GM12891 (cell line): ENCODE measurements at regions not wholly inside any gene's neighbourhood (a gene's known extent, or its start where the extent isn't known, plus 50 kb on each side); places are given as distances from the start of the nearest gene placed in this dataset.

Experiments used
- DNase-seq: peaks from one replicate; pipeline ENCODE4 v3.0.0; 2011; ENCODE audit warnings: low spot score; ENCODE audit not compliant: insufficient read length
- FAIRE-seq: peaks from 2 replicates; lab custom pipeline; 2011; peaks lifted over from hg19 to GRCh38; lab: Jason Lieb, UNC
- PAX5 ChIP-seq: IDR thresholded peaks from 2 replicates; pipeline ENCODE4 v1.6.1; 2011; ENCODE audit warnings: low read length, moderate library complexity, mild to moderate bottlenecking; ENCODE audit not compliant: insufficient read depth, severe bottlenecking
- POLR2A ChIP-seq: IDR thresholded peaks from 2 replicates; pipeline ENCODE4 v1.6.1; 2011; ENCODE audit warnings: low read depth, low read length, control low read depth
- POLR2AphosphoS5 ChIP-seq: IDR thresholded peaks from 2 replicates; pipeline ENCODE4 v1.6.1; 2011; ENCODE audit warnings: low read depth, low read length, control low read depth
- POU2F2 ChIP-seq: IDR thresholded peaks from 2 replicates; pipeline ENCODE4 v1.6.1; 2011; ENCODE audit warnings: low read depth, mild to moderate bottlenecking, control low read depth, low read length, moderate library complexity
- SPI1 ChIP-seq: IDR thresholded peaks from 2 replicates; pipeline ENCODE4 v1.6.1; 2011; ENCODE audit warnings: low read depth, low read length, control low read depth
- TAF1 ChIP-seq: IDR thresholded peaks from 2 replicates; pipeline ENCODE4 v1.6.1; 2011; ENCODE audit warnings: low read depth, low read length, control low read depth

- no peak for DNase-seq
- TF ChIP-seq POLR2A, result no peak
- TF ChIP-seq SPI1, result no peak
- TF ChIP-seq TAF1, result no peak
- no peak for TF ChIP-seq POU2F2
- no peak for FAIRE-seq
Observed at GRCh38 chr5:103785569-103785968, 223.0 kb upstream of the NUDT12 start.

- TF ChIP-seq POLR2AphosphoS5 (no peak), PAX5 (no peak), TAF1 (no peak), POLR2A (no peak), SPI1 (no peak), POU2F2 (no peak)
- no peak for FAIRE-seq
Observed at GRCh38 chr5:103783669-103784068, 221.1 kb upstream of the NUDT12 start.

GRCh38 chr5:103780794-103781193, 218.2 kb upstream of the NUDT12 start:
- FAIRE-seq (no peak), DNase-seq (no peak)
- TF ChIP-seq POLR2AphosphoS5 (no peak), SPI1 (no peak), PAX5 (no peak), TAF1 (no peak), POU2F2 (no peak), POLR2A (no peak)

More at GRCh38 chr5:103783669-103784068, 221.1 kb upstream of the NUDT12 start:
- DNase-seq, result no peak

- no peak for DNase-seq
- TF ChIP-seq POLR2A, result no peak
- no peak for TF ChIP-seq TAF1
- no peak for TF ChIP-seq PAX5
- TF ChIP-seq POU2F2, result no peak
- no peak for TF ChIP-seq POLR2AphosphoS5
- no peak for TF ChIP-seq SPI1
- no peak for FAIRE-seq
Observed at GRCh38 chr5:103774721-103775120, 212.1 kb upstream of the NUDT12 start.

- DNase-seq, result no peak
- no peak for FAIRE-seq
- TF ChIP-seq TAF1, result no peak
- no peak for TF ChIP-seq POLR2AphosphoS5
- TF ChIP-seq POLR2A, result no peak
- TF ChIP-seq POU2F2, result no peak
- no peak for TF ChIP-seq PAX5
- no peak for TF ChIP-seq SPI1
Observed at GRCh38 chr5:103772248-103772647, 209.7 kb upstream of the NUDT12 start.

- no peak for TF ChIP-seq POLR2A
- no peak for TF ChIP-seq PAX5
- no peak for TF ChIP-seq TAF1
- TF ChIP-seq SPI1, result no peak
- no peak for TF ChIP-seq POU2F2
- TF ChIP-seq POLR2AphosphoS5, result no peak
- no peak for FAIRE-seq
- DNase-seq, result no peak
Observed at GRCh38 chr5:103764403-103764802, 201.8 kb upstream of the NUDT12 start.

- no peak for DNase-seq
- no peak for FAIRE-seq
- TF ChIP-seq POLR2A (no peak), POU2F2 (no peak), PAX5 (no peak), TAF1 (no peak), POLR2AphosphoS5 (no peak), SPI1 (no peak)
Observed at GRCh38 chr5:103758996-103759395, 196.4 kb upstream of the NUDT12 start.

- FAIRE-seq, result no peak
- no peak for TF ChIP-seq TAF1
- DNase-seq, result no peak
Observed at GRCh38 chr5:103755974-103756373, 193.4 kb upstream of the NUDT12 start.

GRCh38 chr5:103745353-103746065, 182.9 kb upstream of the NUDT12 start:
- no peak for FAIRE-seq
- no peak for DNase-seq
- no peak for TF ChIP-seq POU2F2
- TF ChIP-seq POLR2A, result no peak
- no peak for TF ChIP-seq POLR2AphosphoS5
- no peak for TF ChIP-seq TAF1
- no peak for TF ChIP-seq SPI1
- no peak for TF ChIP-seq PAX5

- DNase-seq (no peak), FAIRE-seq (no peak)
- no peak for TF ChIP-seq POLR2AphosphoS5
- no peak for TF ChIP-seq TAF1
- no peak for TF ChIP-seq SPI1
- TF ChIP-seq POU2F2, result no peak
- TF ChIP-seq POLR2A, result no peak
- no peak for TF ChIP-seq PAX5
Observed at GRCh38 chr5:103744159-103744558, 181.6 kb upstream of the NUDT12 start.
